ENCODE measurements at regions not wholly inside any gene's neighbourhood (a gene's known extent, or its start where the extent isn't known, plus 50 kb on each side); places are given as distances from the start of the nearest gene placed in this dataset.
"Not testable (repeated sequence)": the region's sequence is repeated elsewhere in the genome, so short reads cannot be mapped to it uniquely, and the experiment has no call there.

DNA sequence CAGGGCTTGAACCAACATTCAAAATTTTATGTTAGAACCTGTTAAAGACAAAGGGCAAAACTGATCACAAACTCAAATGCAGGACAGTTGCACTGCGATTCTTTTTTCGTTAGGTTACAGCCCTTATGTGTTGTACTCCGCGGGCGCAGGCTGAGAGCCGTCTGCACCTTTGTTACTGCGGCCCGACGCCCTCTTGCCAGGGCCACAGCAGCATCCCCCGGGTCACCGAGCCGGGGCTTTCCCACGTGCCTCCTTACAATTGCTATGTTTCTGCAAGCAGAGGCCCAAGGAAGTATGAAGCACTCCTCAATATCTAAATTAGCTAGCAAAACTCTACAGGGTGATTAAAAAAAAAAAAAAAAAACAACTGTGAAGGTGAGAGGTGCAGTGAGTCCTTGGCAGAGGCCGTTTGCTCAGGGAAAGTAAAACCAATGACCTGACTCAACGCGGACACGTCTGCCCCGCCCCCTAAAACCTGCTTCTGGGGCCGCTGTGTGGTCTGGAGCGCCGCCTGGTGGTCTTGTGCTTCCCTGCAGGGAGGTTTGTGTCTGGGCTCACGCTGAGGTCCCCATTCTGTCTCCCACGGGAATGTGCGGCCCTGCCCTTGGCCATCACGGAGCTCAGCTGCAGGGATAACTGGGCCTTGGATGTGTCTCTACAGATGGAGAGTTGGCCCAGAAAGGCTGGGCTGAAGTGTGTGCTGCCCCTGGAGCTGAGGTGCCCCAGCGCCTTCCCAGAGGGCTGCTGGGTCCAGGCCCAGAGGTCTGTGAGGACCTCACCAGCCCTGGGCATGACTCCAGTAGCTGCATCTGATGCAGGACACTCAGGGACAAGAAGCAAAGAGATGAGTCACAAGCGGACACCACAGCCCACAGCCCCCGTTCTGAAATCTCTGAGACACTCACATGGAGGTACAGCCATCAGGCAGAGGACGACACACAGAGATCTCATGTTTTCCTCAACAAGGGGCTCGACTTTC, 418.5 kb downstream of the TMEM121 start:
- no peak overlapping the region for H3K4me3 ChIP-seq (ENCODE audit: low read length)

DNA sequence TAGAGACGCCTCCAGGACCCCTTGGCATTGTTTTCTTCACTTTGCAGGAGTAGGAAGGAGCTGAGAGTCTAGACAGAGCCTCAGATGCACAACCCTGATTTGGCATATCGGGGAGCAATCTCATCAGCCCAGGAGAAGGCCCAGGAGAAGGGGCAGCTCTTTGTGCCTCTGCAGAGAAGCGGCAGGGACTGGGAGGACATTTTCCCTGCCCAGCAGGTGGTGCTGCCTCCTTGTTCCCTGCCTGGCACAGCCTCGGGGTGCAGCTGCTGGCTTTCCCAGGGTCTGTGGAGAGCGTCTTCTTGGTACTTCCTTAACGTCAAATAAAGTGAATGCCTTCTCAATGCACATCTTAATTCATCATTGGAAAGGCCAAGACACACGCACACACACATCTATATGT, 419.5 kb downstream of the TMEM121 start:
- H3K4me1 ChIP-seq (ENCODE audit: insufficient read depth, low read length): peaks cover 7% of the 10 kb centered on the region
- H3K27me3 ChIP-seq (ENCODE audit: insufficient read depth, low read length): no peaks in the 10 kb centered on the region
- no peak overlapping the region for H3K4me3 ChIP-seq (ENCODE audit: low read length)
- H3K9me3 ChIP-seq (ENCODE audit: low read depth, low read length): no peaks in the 10 kb centered on the region

More for the DNA sequence above, 418.5 kb downstream of the TMEM121 start:
- H3K4me1 ChIP-seq (ENCODE audit: insufficient read depth, low read length): peaks cover 12% of the 10 kb centered on the region
- no peaks in the 10 kb centered on the region for H3K9me3 ChIP-seq (ENCODE audit: low read depth, low read length)
- no peaks in the 10 kb centered on the region for H3K27me3 ChIP-seq (ENCODE audit: insufficient read depth, low read length)

DNA sequence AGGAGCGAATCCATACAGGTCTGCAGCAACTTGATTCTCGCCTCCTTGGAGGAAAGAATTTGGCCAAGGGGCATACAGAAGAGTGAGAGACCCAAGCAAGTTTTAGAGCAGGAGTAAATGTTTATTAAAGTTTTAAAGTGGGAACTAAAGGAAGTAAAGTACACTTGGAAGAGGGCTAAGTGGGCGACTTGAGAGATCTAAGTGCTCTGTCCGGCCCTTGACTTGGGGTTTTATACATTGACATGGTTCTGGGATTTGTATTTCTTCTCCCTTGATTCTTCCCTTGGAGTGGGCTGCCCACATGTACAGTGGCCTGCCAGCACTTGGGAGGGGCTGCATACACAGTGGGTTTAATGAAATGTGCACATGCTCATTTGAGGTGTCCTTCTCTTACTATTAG, 421.2 kb downstream of the TMEM121 start:
- H3K9me3 ChIP-seq (ENCODE audit: low read depth, low read length): no peaks in the 10 kb centered on the region
- H3K27me3 ChIP-seq (ENCODE audit: insufficient read depth, low read length): no peaks in the 10 kb centered on the region
- no peak overlapping the region for H3K4me3 ChIP-seq (ENCODE audit: low read length)
- H3K4me1 ChIP-seq (ENCODE audit: insufficient read depth, low read length): peaks cover 7% of the 10 kb centered on the region

DNA sequence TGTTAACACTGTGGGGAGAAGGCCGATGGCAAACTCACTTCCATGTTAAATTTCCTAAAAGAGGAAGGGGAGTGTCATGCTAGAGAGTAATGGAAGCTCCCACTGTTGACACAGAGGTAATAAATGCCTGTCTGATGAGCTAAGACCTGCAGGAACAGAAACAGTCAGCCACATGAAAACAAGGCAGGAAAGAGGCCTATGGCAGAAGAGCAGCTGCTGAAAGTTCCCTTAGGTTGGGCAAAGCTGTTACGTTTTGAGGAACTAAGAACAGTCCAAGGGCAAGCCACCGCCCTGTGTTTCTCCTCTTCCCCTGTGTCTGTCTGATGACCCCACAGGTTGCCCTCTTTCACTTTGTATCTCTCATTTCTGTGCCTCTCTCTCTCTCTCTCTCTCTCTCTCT, 422.6 kb downstream of the TMEM121 start:
- not testable (repeated sequence) for H3K27me3 ChIP-seq (ENCODE audit: insufficient read depth, low read length); H3K4me1 ChIP-seq (ENCODE audit: insufficient read depth, low read length); H3K4me3 ChIP-seq (ENCODE audit: low read length); H3K9me3 ChIP-seq (ENCODE audit: low read depth, low read length)

DNA sequence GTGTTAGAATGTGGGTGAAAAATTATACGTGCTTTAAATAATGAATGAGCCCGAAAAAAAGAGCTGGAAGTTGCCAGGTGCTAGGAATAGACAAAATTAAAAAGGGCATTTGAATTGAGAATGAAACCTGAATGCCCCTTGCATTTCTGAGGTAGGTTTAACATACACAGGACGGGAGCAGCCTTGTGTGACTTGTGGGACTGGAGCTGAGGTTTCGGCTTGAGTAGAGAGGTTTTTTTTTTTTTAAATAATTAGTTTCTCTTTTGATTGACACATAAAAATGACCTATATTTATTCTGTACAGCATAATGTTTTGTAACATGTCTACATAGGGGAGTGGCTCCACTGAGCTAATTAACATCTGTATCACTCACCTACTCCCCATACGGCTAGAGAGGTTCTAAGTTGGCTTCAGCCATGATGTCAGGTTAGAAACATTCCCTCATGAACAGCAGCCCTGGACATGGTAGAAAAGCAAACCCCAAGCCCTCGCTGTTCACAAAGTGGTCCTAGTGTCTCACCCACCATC, 424.0 kb downstream of the TMEM121 start:
- not testable (repeated sequence) for H3K4me1 ChIP-seq (ENCODE audit: insufficient read depth, low read length); H3K27me3 ChIP-seq (ENCODE audit: insufficient read depth, low read length); H3K4me3 ChIP-seq (ENCODE audit: low read length); H3K9me3 ChIP-seq (ENCODE audit: low read depth, low read length)

DNA sequence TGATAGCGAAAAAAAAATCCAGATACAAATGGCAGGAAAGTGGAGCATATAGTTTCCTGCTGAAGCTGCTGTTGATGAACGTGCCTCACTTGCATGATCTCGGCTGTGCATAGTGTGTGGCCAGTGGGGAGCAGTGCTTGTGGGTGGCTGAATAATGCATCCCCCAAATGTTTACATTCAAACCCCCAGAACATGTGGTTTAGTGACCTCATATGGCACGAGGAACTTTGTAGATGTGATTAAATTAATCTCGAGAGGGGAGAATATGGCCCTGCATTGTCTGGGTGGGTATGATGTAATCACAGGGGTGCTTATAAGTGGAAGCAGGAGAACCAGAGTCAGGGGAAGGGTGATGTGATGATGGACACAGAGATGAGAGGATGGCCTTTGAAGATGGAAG, 425.0 kb downstream of the TMEM121 start:
- Histone ChIP-seq H3K4me3 (ENCODE audit: low read length) (no peak overlapping the region), H3K27me3 (ENCODE audit: insufficient read depth, low read length) (no peaks in the 10 kb centered on the region), H3K9me3 (ENCODE audit: low read depth, low read length) (no peaks in the 10 kb centered on the region), H3K4me1 (ENCODE audit: insufficient read depth, low read length) (peaks cover 7% of the 10 kb centered on the region)

DNA sequence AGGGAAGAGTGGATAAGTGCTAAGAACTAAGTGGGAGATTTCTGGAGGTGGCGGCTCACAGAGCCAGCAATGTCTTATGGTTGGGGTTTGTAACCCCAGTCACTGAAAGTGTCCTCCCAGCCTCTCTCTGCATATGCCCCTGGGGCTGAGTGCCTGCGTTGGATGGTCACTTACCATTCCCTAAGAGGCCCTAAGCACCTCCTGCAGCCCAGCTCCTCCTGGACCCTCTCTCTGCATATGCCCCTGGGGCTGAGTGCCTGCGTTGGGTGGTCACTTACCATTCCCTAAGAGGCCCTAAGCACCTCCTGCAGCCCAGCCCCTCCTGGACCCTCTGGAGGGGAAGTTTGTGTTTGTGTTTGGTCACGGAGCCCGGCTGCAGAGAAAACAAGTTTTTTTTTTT, 425.8 kb downstream of the TMEM121 start:
- Histone ChIP-seq H3K27me3 (ENCODE audit: insufficient read depth, low read length) (no peaks in the 10 kb centered on the region), H3K9me3 (ENCODE audit: low read depth, low read length) (no peaks in the 10 kb centered on the region), H3K4me3 (ENCODE audit: low read length) (no peak overlapping the region), H3K4me1 (ENCODE audit: insufficient read depth, low read length) (peaks cover 7% of the 10 kb centered on the region)

DNA sequence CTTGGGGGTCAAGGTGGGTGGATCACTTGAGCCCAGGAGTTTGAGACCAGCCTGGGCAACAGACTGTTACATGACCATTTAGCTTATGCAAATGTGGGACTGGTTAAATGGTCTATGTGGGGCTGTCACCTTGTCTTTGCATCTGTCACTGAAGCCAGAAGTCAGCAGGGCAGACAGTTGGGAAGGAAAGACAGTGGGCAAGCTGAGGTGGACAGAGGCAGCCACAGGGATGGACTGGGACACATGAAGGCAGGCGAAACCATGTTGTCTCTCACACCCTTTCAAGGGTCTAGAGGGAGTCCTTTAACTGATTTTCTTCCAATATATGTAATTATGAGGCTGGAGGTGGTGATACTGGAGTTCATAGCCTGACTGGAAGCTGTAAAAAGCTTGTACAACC, 426.4 kb downstream of the TMEM121 start:
- H3K9me3 ChIP-seq (ENCODE audit: low read depth, low read length): no peaks in the 10 kb centered on the region
- H3K27me3 ChIP-seq (ENCODE audit: insufficient read depth, low read length): no peaks in the 10 kb centered on the region
- peaks cover 7% of the 10 kb centered on the region for H3K4me1 ChIP-seq (ENCODE audit: insufficient read depth, low read length)
- H3K4me3 ChIP-seq (ENCODE audit: low read length): no peak overlapping the region

DNA sequence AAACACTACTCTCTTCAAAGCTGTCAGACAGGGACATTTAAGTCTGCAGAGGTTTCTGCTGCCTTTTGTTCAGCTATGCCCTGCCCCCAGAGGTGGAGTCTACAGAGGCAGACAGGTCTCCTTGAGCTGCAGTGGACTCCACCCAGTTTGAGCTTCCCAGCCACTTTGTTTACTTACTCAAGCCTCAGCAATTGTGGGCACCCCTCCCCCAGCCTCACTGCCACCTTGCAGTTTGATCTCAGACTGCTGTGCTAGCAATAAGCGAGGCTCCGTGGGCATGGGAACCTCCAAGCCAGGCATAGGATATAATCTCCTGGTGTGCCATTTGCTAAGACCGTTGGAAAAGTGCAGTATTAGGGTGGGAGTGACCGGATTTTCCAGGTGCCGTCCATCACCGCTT, 435.2 kb downstream of the TMEM121 start:
- not testable (repeated sequence) for H3K4me1 ChIP-seq (ENCODE audit: insufficient read depth, low read length); H3K4me3 ChIP-seq (ENCODE audit: low read length); H3K9me3 ChIP-seq (ENCODE audit: low read depth, low read length); H3K27me3 ChIP-seq (ENCODE audit: insufficient read depth, low read length)

DNA sequence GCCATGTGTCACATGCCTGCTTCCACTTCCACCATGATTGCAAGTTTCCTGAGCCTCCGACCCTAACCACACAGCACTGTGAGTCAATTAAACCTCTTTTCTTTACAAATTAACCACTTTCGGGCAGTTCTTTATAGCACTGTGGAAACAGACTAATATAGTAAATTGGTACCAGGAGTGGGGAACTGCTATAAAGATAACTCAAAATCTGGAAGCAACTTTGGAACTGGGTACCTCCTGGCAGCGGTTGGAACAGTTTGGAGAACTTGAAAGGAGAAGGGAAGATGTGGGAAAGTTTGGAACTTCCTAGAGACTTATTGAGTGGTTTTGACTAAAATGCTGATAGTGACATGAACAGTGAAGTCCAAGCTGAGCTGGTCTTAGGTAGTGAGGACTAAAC, 436.1 kb downstream of the TMEM121 start:
- H3K9me3 ChIP-seq (ENCODE audit: low read depth, low read length): no peaks in the 10 kb centered on the region
- peaks cover 6% of the 10 kb centered on the region for H3K4me1 ChIP-seq (ENCODE audit: insufficient read depth, low read length)
- H3K4me3 ChIP-seq (ENCODE audit: low read length): no peak overlapping the region
- H3K27me3 ChIP-seq (ENCODE audit: insufficient read depth, low read length): no peaks in the 10 kb centered on the region

DNA sequence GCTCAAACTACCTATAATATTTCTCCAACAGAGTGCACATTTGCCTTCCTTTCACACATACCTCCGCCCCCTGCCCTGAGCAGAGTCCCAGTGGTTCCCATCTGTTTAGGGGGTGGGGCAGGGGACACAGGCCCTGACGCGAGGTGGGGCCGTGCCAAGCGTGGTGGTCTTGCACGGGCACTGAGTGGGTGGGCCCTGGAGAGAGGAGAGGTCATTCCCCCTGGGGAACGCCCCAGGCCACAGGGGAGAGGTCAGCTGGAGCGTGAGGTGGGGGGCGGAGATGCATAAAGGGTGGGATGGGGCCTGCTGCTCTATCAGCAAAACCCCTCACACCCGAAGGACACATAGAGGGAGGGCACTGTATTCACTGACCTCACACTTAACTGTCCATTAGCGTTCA, 441.9 kb downstream of the TMEM121 start:
- Histone ChIP-seq H3K27me3 (ENCODE audit: insufficient read depth, low read length) (no peaks in the 10 kb centered on the region), H3K9me3 (ENCODE audit: low read depth, low read length) (no peaks in the 10 kb centered on the region), H3K4me3 (ENCODE audit: low read length) (no peak overlapping the region), H3K4me1 (ENCODE audit: insufficient read depth, low read length) (peaks cover 26% of the 10 kb centered on the region)

DNA sequence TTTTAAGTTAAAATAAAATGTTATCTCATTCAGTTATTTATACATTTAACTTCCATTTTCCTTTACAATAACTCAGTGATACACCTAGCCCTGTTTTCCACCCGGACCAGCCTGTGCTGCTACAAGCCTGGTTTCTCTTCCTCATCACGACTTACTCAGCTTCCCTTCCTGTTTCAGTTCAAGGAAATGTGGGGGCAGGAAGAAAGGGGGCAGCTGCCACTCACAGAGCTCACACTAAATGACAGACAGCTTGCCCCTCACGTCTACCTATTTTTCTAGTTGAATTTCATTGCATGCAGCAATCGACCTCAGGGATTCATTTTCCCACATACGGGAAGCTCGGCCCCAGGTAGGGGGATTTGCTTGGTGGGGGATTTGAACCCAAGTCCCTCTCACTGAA, 442.6 kb downstream of the TMEM121 start:
- H3K27me3 ChIP-seq (ENCODE audit: insufficient read depth, low read length); H3K4me3 ChIP-seq (ENCODE audit: low read length); H3K9me3 ChIP-seq (ENCODE audit: low read depth, low read length): not testable (repeated sequence)
- peaks cover 26% of the 10 kb centered on the region for H3K4me1 ChIP-seq (ENCODE audit: insufficient read depth, low read length)

DNA sequence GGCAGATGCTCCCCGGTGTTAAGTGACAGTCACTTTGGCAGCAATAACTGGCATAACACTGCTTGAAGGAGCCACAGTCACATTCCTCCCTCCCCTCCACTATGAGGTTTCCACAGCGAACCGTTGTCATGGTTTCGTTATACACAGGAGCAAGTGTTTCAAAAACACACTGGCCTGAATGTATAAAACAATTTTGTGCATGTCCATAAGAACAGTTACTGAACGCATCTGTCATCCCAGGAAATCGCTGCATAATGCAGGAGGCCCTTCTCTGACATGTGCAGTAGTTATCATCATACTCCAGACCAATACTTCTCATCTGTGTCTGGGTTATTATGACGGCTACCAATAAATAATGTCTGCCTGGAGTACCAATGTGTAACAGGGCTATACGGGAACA, 444.4 kb downstream of the TMEM121 start:
- not testable (repeated sequence) for H3K9me3 ChIP-seq (ENCODE audit: low read depth, low read length); H3K4me3 ChIP-seq (ENCODE audit: low read length); H3K27me3 ChIP-seq (ENCODE audit: insufficient read depth, low read length)
- peaks cover 26% of the 10 kb centered on the region for H3K4me1 ChIP-seq (ENCODE audit: insufficient read depth, low read length)

DNA sequence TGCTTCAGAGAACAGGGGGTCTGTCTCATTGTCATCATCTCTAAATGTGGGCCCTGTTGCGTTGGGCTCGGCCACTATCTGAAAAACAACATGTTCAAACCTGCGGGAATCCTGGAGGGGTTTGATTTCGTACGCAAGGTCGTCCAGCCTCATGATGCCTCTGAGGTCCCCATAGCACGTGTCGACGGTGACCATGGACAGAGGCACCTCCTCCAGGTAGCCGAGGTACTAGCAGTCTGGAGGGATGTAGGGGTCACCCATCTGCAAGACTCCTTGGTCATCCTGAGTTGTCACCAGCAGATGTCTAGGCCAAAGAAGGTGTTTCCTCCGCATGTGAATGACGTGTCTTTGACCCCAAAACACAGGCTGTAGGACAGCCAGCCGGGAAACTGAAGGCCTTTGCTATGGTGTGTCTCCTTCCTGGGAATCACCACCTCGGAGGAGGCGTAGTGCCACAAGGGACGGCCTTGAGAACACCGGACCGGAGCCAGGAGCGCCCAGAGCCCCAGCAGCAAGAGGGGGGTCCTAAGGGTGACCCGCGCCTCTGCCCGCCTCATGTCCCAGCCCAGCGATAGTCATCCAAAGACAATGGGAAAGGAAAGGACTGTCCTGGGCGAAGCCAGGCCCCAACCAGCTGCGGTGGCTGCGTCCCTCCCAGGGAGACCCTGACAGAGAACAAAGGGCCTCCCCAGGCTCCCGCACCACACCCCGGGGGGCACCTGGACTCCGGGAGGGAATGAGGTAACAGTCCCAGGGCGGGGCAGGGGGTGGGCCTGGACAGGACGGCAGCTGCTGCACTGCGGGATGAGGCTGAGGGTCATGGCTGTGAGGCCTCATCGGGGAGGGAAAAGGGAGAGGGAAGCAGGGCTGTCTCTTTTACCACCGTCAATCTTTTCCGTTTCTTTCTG, 445.5 kb downstream of the TMEM121 start:
- H3K9me3 ChIP-seq (ENCODE audit: low read depth, low read length): no peaks in the 10 kb centered on the region
- no peaks in the 10 kb centered on the region for H3K27me3 ChIP-seq (ENCODE audit: insufficient read depth, low read length)
- H3K4me1 ChIP-seq (ENCODE audit: insufficient read depth, low read length): peaks cover 26% of the 10 kb centered on the region
- no peak overlapping the region for H3K4me3 ChIP-seq (ENCODE audit: low read length)

DNA sequence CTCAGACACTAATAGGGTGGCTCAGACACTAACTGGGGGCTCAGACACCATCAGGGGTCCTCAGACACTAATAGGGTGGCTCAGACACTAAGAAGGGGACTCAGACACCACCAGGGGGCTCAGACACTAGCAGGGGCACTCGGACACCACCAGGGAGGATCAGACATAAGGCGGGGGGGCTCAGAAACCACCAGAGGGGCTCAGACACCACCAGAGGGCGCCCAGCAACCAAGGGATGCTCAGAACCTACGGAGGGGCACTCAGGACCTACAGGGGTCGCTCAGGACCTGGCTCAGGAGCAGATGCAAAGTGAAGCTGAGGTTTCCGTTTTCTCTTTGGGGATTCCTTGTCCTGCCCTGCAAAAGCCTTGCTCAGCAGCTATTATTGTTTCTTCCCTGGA, 448.5 kb downstream of the TMEM121 start:
- H3K27me3 ChIP-seq (ENCODE audit: insufficient read depth, low read length): no peaks in the 10 kb centered on the region
- H3K4me1 ChIP-seq (ENCODE audit: insufficient read depth, low read length): no peaks in the 10 kb centered on the region
- no peak overlapping the region for H3K4me3 ChIP-seq (ENCODE audit: low read length)

More for the DNA sequence above, 448.5 kb downstream of the TMEM121 start:
- H3K9me3 ChIP-seq (ENCODE audit: low read depth, low read length): no peaks in the 10 kb centered on the region

All from mononuclear cell (primary cell).